ENCODE measurements at regions not wholly inside any gene's neighbourhood (a gene's known extent, or its start where the extent isn't known, plus 50 kb on each side); places are given as distances from the start of the nearest gene placed in this dataset.
"Not testable (repeated sequence)": the region's sequence is repeated elsewhere in the genome, so short reads cannot be mapped to it uniquely, and the experiment has no call there.

DNA sequence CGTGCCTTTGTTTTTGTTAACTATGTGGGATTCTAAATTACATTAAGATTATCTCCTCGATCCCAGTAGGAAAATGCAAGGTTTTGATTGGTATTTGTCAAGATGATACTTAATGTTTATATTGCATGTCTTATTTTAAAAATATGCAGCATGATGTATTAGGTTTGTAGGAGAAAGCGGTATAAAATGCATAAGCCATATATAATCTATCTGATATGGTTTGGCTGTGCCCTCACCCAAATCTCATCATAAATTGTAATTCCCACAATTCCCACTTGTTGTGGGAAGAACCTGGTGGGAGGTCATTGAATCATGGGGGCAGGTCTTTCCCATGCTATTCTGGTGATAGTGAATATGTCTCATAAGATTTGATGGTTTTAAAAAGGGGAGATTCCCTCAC, 198.1 kb upstream of the NCAM2 start:
- DNase-seq: no peak

DNA sequence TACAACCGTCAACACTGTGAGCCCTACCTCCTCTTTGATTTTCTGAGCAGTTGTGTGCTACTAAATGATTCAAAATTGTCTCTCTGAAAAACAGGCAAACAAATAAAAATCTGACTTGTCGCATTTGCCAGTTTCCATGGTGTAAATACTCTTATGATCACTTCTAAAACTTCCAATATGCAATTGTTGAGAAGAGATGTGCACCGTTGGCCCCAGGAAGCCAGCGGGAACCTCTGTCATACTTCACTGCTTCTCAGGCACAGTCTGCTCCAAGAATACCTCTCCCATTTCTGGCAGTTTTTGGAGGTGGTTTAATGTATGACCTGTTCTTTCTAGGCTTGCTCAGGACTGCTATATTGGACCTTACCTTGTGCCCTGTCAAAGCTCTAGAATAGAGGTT, 196.0 kb upstream of the NCAM2 start:
- DNase-seq: no peak

DNA sequence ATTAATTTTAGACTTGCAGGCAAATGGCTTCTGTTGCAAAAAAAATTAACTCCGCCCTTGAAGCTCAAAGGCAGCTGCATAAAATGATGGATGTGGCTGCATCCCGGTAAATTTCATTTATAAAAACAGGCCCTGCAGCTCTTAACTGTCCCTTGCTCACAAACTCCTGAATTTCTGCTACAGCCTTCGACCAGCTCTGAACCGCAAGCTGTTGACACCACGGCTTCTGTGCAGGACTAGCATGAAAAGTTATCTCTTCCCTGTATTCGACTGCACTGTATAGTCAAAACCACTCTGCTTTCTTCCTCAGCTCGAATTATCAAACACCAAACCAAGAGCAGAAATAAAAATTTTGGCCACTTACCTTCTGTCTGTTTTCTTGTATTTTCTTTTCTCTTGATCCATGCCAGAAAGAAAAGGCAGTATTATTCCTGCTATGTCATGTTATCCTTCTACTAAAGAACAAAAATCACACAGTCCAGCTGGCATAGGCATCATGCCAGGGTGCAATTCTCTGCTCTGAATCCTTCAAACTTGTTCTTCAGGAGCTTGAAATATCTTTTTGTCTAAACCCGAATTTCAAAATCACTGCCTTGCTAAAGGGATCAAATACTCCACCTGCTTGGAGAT, 195.5 kb upstream of the NCAM2 start:
- no peak for DNase-seq

DNA sequence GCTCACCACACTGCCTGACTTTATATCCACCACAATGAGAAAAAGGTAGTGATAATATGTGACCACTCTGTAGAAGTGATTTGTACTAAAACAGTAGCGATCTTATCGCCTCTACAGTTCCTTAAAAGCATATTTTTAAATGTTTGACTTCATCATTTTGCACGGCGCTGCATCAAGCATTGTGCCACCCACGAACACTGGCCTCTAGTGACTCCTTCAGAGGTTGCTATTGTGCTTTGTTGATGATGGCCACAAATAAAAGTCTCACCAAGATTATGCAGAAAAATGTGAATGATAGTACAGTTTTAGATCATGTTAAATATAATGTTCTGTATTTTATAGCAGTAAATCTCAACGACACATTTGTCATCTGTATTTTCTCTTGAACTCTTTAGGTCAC, 186.5 kb upstream of the NCAM2 start:
- DNase-seq: no peak

DNA sequence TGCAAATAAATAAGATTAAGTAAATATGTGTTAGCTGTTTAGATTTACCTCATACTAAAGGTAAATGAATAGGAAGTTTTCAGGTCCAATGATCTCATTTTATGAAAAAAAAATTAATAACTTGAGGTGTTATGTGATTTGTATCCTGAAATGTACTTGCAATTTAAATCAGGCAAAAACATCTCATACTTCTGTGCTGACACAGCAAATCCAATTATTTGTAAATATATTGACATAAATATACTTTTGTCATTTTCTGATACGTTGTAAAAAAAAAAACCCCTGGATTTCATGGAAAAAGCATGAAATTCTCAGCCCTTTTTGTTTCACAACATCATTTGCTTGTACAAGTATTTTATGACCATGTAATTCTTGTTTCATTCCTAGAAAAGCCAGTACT, 184.1 kb upstream of the NCAM2 start:
- no peak for DNase-seq

DNA sequence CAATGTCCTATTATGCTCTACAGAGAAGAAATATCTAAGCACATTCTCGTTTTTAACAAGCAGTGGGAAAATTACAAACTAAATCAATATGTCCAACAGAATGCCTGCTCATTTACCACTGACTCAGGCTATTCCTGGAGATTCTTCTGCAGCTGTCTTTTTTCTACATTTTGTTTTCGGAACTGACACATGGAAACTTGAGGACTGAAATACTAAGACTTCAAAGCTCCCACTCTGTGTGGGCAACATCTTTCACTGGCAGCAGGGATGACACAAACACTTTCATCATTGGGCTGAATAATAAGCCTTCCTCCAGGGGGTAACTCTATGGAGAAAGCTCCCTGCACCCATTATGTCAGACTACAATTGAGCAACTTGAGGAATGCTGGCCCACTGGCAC, 175.5 kb upstream of the NCAM2 start:
- DNase-seq: peak; percentile 25

DNA sequence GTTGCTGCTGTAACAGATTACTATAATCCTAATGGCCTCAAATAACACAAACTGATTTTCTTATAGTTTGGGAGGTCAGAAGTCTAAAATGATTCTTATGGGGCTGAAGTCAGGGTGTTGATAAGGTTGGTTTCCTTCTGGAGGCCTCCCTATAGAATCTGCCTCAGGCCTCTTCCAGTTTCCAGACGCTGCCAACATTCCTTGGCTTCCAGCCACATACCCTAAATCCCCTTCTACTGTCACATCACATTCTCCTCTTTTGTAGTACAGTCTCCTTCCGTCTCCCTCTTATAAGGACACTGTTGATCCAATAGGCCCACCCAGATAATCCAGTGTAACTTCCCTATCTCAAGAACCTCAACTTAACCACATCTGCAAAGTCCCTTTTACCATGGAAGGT, 145.3 kb upstream of the NCAM2 start:
- no peak for DNase-seq

DNA sequence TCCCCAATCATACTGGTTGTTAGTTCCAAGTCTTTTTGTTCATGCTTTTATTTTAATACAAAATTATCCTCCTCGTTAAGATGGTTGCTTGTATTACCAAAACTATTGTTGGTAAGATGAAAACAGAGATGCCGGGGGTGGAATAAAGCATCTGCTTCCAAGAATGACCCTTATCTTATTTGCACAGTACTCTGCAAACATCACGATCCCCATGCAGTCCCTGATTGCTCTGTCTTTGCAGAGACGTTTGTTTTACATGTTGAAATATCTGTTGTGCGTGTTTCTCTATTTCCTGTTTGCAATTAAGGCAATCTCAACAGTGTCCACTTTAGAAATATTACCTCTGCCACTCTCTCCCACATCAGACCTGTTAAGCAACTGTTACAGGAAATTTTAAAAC, 141.3 kb upstream of the NCAM2 start:
- DNase-seq: no peak

DNA sequence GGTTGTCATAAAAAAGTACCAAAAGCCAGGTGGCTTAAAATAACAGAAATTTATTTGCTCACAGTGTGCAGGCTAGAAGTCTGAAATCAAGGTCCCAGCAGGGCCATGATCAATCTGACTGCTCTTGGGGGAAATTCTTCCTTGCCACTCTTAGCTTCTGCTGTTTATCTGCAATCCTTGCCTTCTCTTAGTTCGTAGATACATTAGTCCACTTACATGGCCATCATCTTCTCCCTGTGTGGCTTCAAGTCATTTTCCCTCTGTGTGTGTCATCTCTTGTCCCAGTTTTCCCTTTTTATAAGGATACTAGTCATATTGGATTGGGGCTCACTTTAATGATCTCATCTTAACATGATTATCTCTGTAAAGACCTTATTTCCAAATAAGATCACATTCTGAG, 124.0 kb upstream of the NCAM2 start:
- DNase-seq: no peak

DNA sequence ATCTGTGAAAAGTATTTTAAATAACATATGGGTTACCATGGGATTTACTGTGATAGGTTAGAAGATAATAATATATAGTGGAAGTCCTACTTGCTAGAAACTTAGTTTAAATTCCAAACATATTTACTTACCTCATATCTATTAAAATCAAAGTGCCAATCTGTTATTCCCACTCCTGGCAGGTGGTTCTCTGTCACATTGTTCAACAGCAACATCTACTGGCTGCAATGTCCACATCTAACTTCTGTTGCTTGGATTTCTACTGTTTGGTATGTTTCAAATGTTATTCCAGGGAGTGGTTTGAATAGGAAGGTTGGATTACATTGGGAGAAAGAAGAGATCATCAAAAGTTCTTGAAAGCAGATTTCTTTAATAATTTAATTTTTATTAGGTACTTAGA, 122.5 kb upstream of the NCAM2 start:
- no peak for DNase-seq

DNA sequence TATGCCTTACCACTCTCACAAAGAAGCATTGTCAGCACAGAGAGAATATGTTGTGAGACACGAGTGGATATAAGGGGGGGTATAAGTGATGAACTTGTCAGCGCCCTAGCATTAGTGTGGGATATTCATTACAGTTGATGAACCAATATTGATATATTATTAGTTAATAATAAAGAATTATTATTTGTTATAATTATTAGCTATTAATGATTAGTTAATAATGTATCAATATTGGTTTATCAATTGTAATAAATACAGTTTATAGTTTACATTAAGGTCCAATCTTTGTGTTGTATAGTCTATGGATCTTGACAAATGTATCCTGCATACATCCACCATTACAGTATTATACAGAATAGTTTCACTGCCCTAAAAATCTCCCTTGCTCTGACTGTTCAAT, 120.2 kb upstream of the NCAM2 start:
- DNase-seq: no peak

DNA sequence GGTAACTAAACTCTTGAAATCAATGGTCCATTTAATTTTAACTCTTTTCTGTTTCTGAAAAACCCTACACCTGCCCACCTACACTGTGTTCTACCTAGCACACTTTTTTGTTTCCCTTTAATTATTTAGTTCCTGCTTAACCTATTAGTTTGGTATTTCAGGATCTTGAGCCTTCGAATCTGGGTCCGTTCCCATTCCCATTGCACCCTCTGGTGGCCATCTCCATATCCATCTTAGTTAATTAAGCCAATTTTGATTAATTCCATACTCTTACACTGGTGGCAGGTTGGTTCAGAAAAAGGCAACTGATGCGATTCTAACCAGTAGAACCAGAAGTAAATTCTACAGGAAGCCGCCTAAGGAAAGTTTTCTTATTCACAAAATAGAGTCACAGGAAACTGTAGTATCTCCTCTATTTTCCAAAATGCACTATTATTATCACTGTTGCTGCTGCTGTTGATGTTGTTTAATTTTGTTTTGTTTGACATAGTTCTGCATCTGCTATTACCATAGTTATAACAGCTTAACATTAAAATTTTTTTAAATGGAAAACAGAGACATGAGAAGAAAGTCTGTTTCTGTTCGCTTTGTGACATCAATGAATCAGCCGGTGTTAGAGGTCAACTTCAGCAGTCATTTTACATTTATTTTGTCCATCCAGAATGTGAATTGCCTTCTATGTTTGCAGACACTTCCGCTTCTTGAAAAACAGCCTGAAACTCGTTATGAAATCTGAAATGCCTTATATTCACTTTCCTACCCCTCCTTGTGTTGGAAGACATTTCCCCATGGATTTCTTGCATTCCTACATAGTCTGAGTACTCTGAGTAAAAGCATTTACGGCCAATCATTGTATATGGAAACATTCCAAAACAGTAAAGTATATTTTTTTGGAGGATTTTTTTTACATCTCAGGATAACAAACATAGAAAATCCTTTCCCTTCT, 115.5 kb upstream of the NCAM2 start:
- peak; percentile 43 for DNase-seq

DNA sequence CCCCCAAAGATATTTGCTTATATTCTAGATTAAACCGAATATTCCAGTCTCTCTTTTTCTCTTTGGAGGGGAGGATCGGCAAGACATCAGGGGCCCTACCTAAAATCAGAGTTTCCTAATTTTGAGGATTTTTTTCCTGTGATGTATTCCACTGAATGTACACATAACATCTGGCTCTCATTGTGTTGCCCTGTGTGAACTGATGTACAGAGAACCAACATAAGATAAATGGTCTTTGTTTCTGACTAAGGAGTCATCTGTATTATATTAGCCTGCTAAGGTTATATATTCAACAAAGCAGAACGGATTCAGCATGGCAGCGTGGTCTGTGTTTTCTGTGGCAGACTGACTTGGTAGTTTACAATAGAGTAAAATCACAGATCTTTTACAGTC, 114.8 kb upstream of the NCAM2 start:
- no peak for DNase-seq

DNA sequence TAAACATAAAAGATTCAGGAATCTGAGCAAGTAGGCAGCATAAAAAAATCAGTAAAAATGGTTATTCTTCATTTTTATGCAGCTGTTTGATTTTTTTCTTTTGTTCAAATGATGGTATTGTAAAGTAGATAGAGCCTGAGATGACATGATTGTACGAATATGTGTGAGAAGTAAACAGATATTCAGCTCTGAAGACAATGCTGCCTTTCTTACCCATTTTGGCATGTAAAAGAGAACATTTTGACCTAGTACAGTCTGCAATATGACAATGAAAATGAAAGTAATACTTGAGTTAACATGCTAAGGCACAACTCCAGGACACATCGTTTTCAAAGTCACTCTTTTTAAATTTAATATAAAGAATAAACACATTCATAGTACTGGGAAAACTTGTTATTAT, 95.7 kb upstream of the NCAM2 start:
- DNase-seq: no peak

DNA sequence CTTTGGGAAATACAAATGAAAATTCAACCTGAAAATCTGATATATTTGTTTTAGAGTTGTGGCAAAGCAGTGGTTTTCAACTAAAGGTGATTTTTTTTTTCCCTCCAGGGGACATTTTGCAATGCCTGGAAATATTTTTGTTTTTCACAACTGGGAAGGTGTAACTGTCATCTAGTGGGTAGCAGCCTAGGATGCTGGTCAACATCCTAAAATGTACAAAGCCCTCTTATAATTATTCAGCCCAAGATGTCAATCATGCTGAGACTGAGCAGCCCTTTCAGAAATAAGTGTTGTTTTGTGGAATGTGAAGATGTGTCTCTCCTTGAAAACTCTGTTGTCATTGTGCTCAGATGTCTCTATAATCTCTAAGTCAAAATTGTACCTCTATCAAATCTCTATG, 95.2 kb upstream of the NCAM2 start:
- no peak for DNase-seq

DNA sequence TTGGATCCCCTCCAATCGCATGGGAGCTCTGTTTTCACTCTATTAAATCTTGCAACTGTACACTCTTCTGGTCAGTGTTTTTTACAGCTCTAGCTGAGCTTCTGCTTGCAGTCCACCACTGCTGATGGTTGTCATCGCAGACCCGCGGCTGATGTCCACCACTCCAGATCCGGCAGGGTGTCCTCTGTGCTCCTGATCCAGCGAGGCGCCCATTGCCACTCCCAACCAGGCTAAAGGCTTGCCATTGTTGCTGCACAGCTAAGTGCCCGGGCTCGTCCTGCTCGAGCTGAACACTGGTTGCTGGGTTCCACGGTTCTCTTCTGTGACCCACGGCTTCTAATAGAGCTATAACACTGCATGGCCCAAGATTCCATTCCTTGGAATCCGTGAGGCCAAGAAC, 70.7 kb upstream of the NCAM2 start:
- DNase-seq: not testable (repeated sequence)

DNA sequence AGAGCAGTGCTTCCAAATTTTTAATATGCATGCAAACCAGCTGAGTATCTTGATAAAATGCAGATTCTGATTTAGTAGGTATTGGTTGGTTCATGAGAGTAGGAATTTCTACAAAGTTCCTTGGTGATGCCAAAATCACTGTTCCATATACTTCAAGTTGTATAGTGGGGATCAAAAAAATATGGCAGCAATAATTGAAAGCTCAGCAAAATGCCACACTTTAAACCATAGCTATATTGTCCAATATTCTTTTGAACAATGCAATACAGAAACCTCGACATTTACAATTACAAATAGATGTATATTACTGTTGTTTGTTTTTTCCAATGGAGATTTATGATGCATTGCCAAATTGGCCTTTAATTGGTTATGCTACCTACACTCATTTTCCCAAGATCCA, 55.7 kb upstream of the NCAM2 start:
- no peak for DNase-seq

DNA sequence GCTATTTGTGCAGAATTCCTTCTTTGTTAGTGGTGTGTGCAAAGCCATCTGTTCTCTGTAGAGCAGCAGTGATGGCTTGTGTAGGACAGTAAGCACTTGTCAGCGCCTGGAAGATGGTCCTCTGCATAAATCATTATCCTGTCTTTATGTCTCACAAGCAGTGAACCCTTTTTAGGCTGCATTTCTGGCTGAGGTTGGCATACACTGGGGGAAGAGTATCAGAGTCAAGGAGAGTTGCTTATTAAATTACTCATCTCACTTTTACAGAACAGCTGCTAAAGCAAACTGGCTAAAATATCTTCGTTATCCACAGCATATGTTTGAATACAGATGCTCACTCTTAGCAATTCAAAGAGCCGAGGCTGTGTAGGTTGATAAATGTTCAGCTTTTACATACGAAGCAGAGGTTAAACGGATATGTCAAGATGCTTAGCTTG, 54.6 kb upstream of the NCAM2 start:
- DNase-seq: no peak

DNA sequence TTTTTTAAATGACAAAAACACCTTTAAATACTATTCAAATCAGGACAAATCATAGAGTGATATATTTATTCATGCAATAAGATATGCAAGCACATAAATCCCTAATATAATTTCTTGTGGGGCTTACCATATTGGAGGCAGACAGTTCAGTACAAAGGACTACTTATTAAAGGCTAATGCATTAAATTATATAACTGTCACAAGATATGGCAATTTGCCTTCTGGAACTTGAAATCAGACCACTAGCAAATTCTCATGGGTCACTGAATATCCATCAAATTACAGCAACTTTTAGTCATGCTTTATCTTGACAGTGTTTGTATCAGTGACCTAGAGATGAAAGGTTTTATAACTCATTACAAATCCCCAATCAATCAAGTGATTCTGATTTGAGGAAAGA, 54.1 kb upstream of the NCAM2 start:
- DNase-seq: no peak

DNA sequence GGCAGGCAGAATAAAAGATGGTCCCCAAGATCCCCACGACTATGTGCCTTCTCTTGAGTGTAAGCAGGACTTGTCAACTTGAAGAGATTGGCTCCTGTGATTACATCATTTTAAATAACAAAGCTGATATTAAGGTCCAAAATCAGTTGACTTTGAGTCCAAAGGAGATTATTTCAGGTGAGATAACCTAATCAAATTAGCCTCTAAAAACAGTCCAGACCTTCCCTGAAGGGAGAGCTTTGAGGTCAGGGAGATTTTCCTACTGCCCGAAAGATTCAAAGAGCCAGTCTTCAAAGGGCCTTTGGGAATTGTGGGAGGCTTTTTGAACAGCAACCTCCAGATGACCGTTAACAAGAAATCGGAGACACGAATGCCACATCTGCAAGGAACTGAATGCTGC, 51.5 kb upstream of the NCAM2 start:
- DNase-seq: no peak

Data from left kidney (tissue), 1 donor.